ENCODE measurements at regions not wholly inside any gene's neighbourhood (a gene's known extent, or its start where the extent isn't known, plus 50 kb on each side); places are given as distances from the start of the nearest gene placed in this dataset.

GRCh38 chr1:70887936-70888335, 159.7 kb downstream of the PTGER3 start:
- H3K4me3 ChIP-seq (ENCODE audit: low read depth, low read length), result no peak overlapping the region
- Mint-ChIP-seq H3K9me3 (no peaks in the 10 kb centered on the region), H3K4me1 (no peaks in the 10 kb centered on the region), H3K4me3 (no peak overlapping the region), H3K27ac (no peak overlapping the region), H3K36me3 (no peaks in the 10 kb centered on the region), H3K27me3 (no peaks in the 10 kb centered on the region)
- H3K4me1 ChIP-seq (ENCODE audit: control insufficient read depth, insufficient read depth, low read length, poor library complexity, severe bottlenecking), result no peaks in the 10 kb centered on the region
- H3K27ac ChIP-seq (ENCODE audit: insufficient read depth, low read length, poor library complexity, severe bottlenecking), result no peak overlapping the region
- DNase-seq (no peak), ATAC-seq (ENCODE audit: low read depth in 2 of 2) (no peak)
- H3K27me3 ChIP-seq (ENCODE audit: control insufficient read depth, insufficient read depth, low read length), result no peaks in the 10 kb centered on the region
- H3K36me3 ChIP-seq (ENCODE audit: control insufficient read depth, insufficient read depth, low read length), result no peaks in the 10 kb centered on the region
- H3K9me3 ChIP-seq (ENCODE audit: control insufficient read depth in 2 of 2, low read length in 2 of 2), result no peaks in the 10 kb centered on the region

GRCh38 chr1:70888722-70889121, 158.9 kb downstream of the PTGER3 start:
- Mint-ChIP-seq H3K27ac (no peak overlapping the region), H3K9me3 (no peaks in the 10 kb centered on the region), H3K4me3 (no peak overlapping the region), H3K36me3 (no peaks in the 10 kb centered on the region), H3K4me1 (no peaks in the 10 kb centered on the region), H3K27me3 (no peaks in the 10 kb centered on the region)
- Histone ChIP-seq H3K27ac (ENCODE audit: insufficient read depth, low read length, poor library complexity, severe bottlenecking) (no peak overlapping the region), H3K4me1 (ENCODE audit: control insufficient read depth, insufficient read depth, low read length, poor library complexity, severe bottlenecking) (no peaks in the 10 kb centered on the region), H3K36me3 (ENCODE audit: control insufficient read depth, insufficient read depth, low read length) (no peaks in the 10 kb centered on the region), H3K27me3 (ENCODE audit: control insufficient read depth, insufficient read depth, low read length) (no peaks in the 10 kb centered on the region), H3K9me3 (ENCODE audit: control insufficient read depth in 2 of 2, low read length in 2 of 2) (no peaks in the 10 kb centered on the region), H3K4me3 (ENCODE audit: low read depth, low read length) (no peak overlapping the region)
- ATAC-seq (ENCODE audit: low read depth in 2 of 2), result no peak
- DNase-seq, result no peak

GRCh38 chr1:70890408-70890807, 157.2 kb downstream of the PTGER3 start:
- no peaks in the 10 kb centered on the region for H3K27me3 Mint-ChIP-seq
- no peaks in the 10 kb centered on the region for H3K4me1 Mint-ChIP-seq
- no peak overlapping the region for H3K4me3 Mint-ChIP-seq
- H3K36me3 Mint-ChIP-seq, result no peaks in the 10 kb centered on the region
- Histone ChIP-seq H3K27me3 (ENCODE audit: control insufficient read depth, insufficient read depth, low read length) (no peaks in the 10 kb centered on the region), H3K4me1 (ENCODE audit: control insufficient read depth, insufficient read depth, low read length, poor library complexity, severe bottlenecking) (no peaks in the 10 kb centered on the region), H3K36me3 (ENCODE audit: control insufficient read depth, insufficient read depth, low read length) (no peaks in the 10 kb centered on the region), H3K9me3 (ENCODE audit: control insufficient read depth in 2 of 2, low read length in 2 of 2) (no peaks in the 10 kb centered on the region), H3K4me3 (ENCODE audit: low read depth, low read length) (no peak overlapping the region), H3K27ac (ENCODE audit: insufficient read depth, low read length, poor library complexity, severe bottlenecking) (no peak overlapping the region)
- H3K9me3 Mint-ChIP-seq, result peaks cover 0 to 1% (median 0%) of the 10 kb centered on the region in 7 donors
- no peak overlapping the region for H3K27ac Mint-ChIP-seq
- DNase-seq (no peak), ATAC-seq (ENCODE audit: low read depth in 2 of 2) (no peak)

GRCh38 chr1:70891051-70891843, 156.4 kb downstream of the PTGER3 start:
- peaks cover 0 to 1% (median 0%) of the 10 kb centered on the region in 7 donors for H3K9me3 Mint-ChIP-seq
- Histone ChIP-seq H3K9me3 (ENCODE audit: control insufficient read depth in 2 of 2, low read length in 2 of 2) (no peaks in the 10 kb centered on the region), H3K4me3 (ENCODE audit: low read depth, low read length) (no peak overlapping the region), H3K36me3 (ENCODE audit: control insufficient read depth, insufficient read depth, low read length) (no peaks in the 10 kb centered on the region), H3K27ac (ENCODE audit: insufficient read depth, low read length, poor library complexity, severe bottlenecking) (no peak overlapping the region), H3K4me1 (ENCODE audit: control insufficient read depth, insufficient read depth, low read length, poor library complexity, severe bottlenecking) (no peaks in the 10 kb centered on the region), H3K27me3 (ENCODE audit: control insufficient read depth, insufficient read depth, low read length) (no peaks in the 10 kb centered on the region)
- H3K27me3 Mint-ChIP-seq, result no peaks in the 10 kb centered on the region
- no peak overlapping the region for H3K27ac Mint-ChIP-seq
- no peaks in the 10 kb centered on the region for H3K4me1 Mint-ChIP-seq
- ATAC-seq (ENCODE audit: low read depth in 2 of 2), result no peak
- H3K4me3 Mint-ChIP-seq, result no peak overlapping the region
- H3K36me3 Mint-ChIP-seq, result no peaks in the 10 kb centered on the region
- DNase-seq, result no peak

- Mint-ChIP-seq H3K4me1 (no peaks in the 10 kb centered on the region), H3K36me3 (no peaks in the 10 kb centered on the region), H3K27ac (no peak overlapping the region), H3K9me3 (peaks cover 0 to 1% (median 0%) of the 10 kb centered on the region in 7 donors), H3K4me3 (no peak overlapping the region), H3K27me3 (no peaks in the 10 kb centered on the region)
- no peak for ATAC-seq (ENCODE audit: low read depth in 2 of 2)
- DNase-seq, result no peak
- Histone ChIP-seq H3K36me3 (ENCODE audit: control insufficient read depth, insufficient read depth, low read length) (no peaks in the 10 kb centered on the region), H3K27ac (ENCODE audit: insufficient read depth, low read length, poor library complexity, severe bottlenecking) (no peak overlapping the region), H3K9me3 (ENCODE audit: control insufficient read depth in 2 of 2, low read length in 2 of 2) (no peaks in the 10 kb centered on the region), H3K27me3 (ENCODE audit: control insufficient read depth, insufficient read depth, low read length) (no peaks in the 10 kb centered on the region), H3K4me1 (ENCODE audit: control insufficient read depth, insufficient read depth, low read length, poor library complexity, severe bottlenecking) (no peaks in the 10 kb centered on the region), H3K4me3 (ENCODE audit: low read depth, low read length) (no peak overlapping the region)
Measured at GRCh38 chr1:70892140-70892539, 155.5 kb downstream of the PTGER3 start.

- Mint-ChIP-seq H3K27ac (no peak overlapping the region), H3K4me3 (no peak overlapping the region), H3K9me3 (peaks cover 0 to 1% (median 0%) of the 10 kb centered on the region in 7 donors), H3K4me1 (no peaks in the 10 kb centered on the region), H3K36me3 (no peaks in the 10 kb centered on the region), H3K27me3 (no peaks in the 10 kb centered on the region)
- ATAC-seq (ENCODE audit: low read depth in 2 of 2), result no peak
- Histone ChIP-seq H3K4me3 (ENCODE audit: low read depth, low read length) (no peak overlapping the region), H3K9me3 (ENCODE audit: control insufficient read depth in 2 of 2, low read length in 2 of 2) (no peaks in the 10 kb centered on the region), H3K27ac (ENCODE audit: insufficient read depth, low read length, poor library complexity, severe bottlenecking) (no peak overlapping the region), H3K27me3 (ENCODE audit: control insufficient read depth, insufficient read depth, low read length) (no peaks in the 10 kb centered on the region), H3K36me3 (ENCODE audit: control insufficient read depth, insufficient read depth, low read length) (no peaks in the 10 kb centered on the region), H3K4me1 (ENCODE audit: control insufficient read depth, insufficient read depth, low read length, poor library complexity, severe bottlenecking) (no peaks in the 10 kb centered on the region)
- DNase-seq, result no peak
Measured at GRCh38 chr1:70892930-70893329, 154.7 kb downstream of the PTGER3 start.

- no peaks in the 10 kb centered on the region for H3K27me3 ChIP-seq (ENCODE audit: control insufficient read depth, insufficient read depth, low read length)
- no peak overlapping the region for H3K27ac ChIP-seq (ENCODE audit: insufficient read depth, low read length, poor library complexity, severe bottlenecking)
- ATAC-seq (ENCODE audit: low read depth in 2 of 2) (no peak), DNase-seq (no peak)
- peaks cover 0 to 3% (median 0%) of the 10 kb centered on the region in 7 donors for H3K9me3 Mint-ChIP-seq
- no peak overlapping the region for H3K4me3 Mint-ChIP-seq
- H3K27me3 Mint-ChIP-seq, result no peaks in the 10 kb centered on the region
- no peak overlapping the region for H3K27ac Mint-ChIP-seq
- no peaks in the 10 kb centered on the region for H3K36me3 Mint-ChIP-seq
- H3K4me1 ChIP-seq (ENCODE audit: control insufficient read depth, insufficient read depth, low read length, poor library complexity, severe bottlenecking), result no peaks in the 10 kb centered on the region
- H3K9me3 ChIP-seq (ENCODE audit: control insufficient read depth in 2 of 2, low read length in 2 of 2), result no peaks in the 10 kb centered on the region
- H3K36me3 ChIP-seq (ENCODE audit: control insufficient read depth, insufficient read depth, low read length), result no peaks in the 10 kb centered on the region
- no peak overlapping the region for H3K4me3 ChIP-seq (ENCODE audit: low read depth, low read length)
- H3K4me1 Mint-ChIP-seq, result no peaks in the 10 kb centered on the region
Measured at GRCh38 chr1:70893381-70893780, 154.2 kb downstream of the PTGER3 start.

GRCh38 chr1:70895531-70895930, 152.1 kb downstream of the PTGER3 start:
- no peaks in the 10 kb centered on the region for H3K27me3 Mint-ChIP-seq
- no peak for DNase-seq
- H3K4me3 ChIP-seq (ENCODE audit: low read depth, low read length), result no peak overlapping the region
- H3K9me3 Mint-ChIP-seq, result peaks cover 0 to 3% (median 0%) of the 10 kb centered on the region in 7 donors
- no peaks in the 10 kb centered on the region for H3K36me3 ChIP-seq (ENCODE audit: control insufficient read depth, insufficient read depth, low read length)
- no peaks in the 10 kb centered on the region for H3K27me3 ChIP-seq (ENCODE audit: control insufficient read depth, insufficient read depth, low read length)
- no peaks in the 10 kb centered on the region for H3K4me1 ChIP-seq (ENCODE audit: control insufficient read depth, insufficient read depth, low read length, poor library complexity, severe bottlenecking)
- H3K4me1 Mint-ChIP-seq, result no peaks in the 10 kb centered on the region
- H3K27ac ChIP-seq (ENCODE audit: insufficient read depth, low read length, poor library complexity, severe bottlenecking), result no peak overlapping the region
- H3K9me3 ChIP-seq (ENCODE audit: control insufficient read depth in 2 of 2, low read length in 2 of 2), result no peaks in the 10 kb centered on the region
- no peak overlapping the region for H3K27ac Mint-ChIP-seq
- no peaks in the 10 kb centered on the region for H3K36me3 Mint-ChIP-seq
- no peak overlapping the region for H3K4me3 Mint-ChIP-seq
- no peak for ATAC-seq (ENCODE audit: low read depth in 2 of 2)

All from CD4-positive, CD25-positive, alpha-beta regulatory T cell (primary cell).